Hematopoietic multipotent progenitor cell treated with erythropoietin and hydrocortisone succinate and interleukin-3 and kit ligand, for 4 days (in vitro differentiated cells): ENCODE measurements at regions not wholly inside any gene's neighbourhood (a gene's known extent, or its start where the extent isn't known, plus 50 kb on each side); places are given as distances from the start of the nearest gene placed in this dataset.
"Not testable (repeated sequence)": the region's sequence is repeated elsewhere in the genome, so short reads cannot be mapped to it uniquely, and the experiment has no call there.

Experiments
- DNase-seq: peaks from one replicate; pipeline ENCODE4 v3.0.0-alpha.2; 2015

DNA sequence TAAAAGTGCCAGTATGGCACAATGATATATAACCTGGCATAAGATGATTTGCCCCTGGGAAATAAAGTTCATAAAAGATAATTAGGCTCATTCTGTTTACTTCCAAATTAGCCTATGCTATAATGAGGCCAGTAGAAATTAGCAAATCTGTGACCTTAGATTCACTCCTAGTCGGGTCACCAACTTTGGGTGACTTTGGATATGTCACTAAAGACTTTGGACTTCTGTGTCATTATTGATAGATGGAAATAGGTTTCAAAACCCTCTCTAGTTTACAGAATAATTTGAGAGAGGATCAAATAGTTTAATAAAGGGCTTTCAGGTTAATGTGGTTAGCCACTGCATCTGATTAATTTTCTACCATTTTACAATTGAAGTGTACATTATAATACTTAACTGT lies 1869.3 kb upstream of the FLRT2 start:
- DNase-seq: no peak

GRCh38 chr14:83664389-83664788 lies 1865.6 kb upstream of the FLRT2 start:
- DNase-seq: no peak

DNA sequence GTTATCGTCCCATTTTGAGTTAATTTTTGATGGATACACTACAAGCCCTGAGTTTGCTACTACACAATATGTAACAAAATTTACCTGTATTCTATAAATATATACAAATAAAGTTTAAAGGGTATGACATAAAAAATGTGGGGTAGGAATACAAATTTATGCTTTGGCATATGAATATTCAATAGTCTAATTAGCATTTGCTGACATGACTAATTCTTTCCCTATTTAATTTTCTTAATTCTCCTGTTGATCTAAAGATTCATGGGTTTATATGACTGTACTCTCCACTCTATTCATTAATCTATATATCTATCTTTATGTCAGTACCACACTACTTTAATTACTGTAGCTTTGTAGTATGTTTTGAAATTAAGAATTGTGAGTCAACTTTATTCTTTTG lies 1840.7 kb upstream of the FLRT2 start:
- DNase-seq: no peak

- no peak for DNase-seq
Observed at GRCh38 chr14:83697099-83697498, 1832.8 kb upstream of the FLRT2 start.

DNA sequence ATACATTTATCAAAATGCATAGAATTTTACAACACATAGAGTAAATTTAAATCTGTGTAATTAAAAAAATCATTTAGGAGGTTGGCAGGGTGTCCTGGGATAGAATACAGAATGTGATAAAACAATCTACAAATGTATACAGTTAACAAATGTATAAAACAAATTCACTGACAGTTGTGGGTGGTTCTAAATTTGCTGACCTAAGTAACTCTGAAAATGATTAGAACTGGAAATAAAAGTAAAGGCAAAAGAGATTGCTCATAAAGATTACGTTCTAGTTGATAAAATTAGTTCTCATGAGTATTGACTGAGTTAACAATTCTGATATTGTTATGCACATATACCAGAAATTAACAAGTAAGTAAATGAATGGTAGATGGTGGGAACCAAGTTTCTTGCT lies 1827.3 kb upstream of the FLRT2 start:
- DNase-seq: no peak

DNA sequence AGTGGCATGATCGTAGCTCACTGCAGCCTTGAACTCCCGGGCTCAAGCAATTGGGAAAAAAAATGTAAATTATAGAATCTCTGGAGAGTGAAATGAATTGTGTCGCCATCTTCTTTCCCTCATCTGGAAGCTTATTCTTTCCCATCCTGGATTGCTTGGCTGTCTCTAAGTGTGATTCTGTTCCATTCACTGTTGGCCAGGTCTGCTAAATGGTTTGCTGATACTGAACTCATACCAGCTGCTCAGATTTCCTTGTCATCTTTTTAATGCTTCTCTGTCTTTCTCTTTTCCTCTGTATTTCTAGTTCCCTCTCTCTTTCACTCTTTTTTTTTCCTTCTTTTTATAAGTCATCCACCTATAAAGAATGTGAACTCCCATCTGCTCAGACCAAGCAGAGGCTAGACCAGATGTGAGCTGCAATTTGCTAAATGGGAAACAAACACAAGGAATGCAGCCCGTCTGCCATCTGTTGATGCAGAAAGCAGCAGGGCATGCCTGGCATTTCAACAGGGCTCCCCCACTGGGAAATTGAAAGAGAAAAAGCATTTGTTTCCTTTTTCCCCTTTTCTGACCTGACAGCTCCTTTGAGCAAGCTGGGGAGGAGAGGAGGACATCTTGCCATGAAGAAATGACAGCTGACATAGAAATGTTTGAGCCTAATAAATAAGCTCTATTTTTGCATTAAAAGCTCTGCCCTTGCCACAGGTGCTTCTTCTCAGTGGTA lies 1823.6 kb upstream of the FLRT2 start:
- no peak for DNase-seq

DNA sequence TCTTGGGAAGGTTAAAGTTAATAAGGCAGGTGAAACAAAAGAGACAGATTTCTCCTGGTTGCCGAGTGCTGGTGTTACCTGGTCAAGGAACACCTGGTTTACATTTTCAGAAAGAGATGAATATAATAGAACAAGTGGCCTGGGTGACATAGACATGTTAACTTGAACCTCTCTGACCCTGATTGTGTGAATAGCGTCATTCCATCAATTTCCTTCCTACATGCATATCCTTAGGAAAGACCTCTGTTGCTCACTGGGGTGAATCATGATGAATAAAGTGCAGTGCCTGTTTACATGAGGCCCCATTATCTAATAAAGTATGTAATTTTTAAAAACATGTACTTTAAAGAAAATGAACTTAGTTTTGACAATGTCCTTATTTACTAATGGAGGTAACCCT lies 1822.9 kb upstream of the FLRT2 start:
- DNase-seq: no peak

- DNase-seq: no peak
Observed at GRCh38 chr14:83709116-83709515, 1820.8 kb upstream of the FLRT2 start.

DNA sequence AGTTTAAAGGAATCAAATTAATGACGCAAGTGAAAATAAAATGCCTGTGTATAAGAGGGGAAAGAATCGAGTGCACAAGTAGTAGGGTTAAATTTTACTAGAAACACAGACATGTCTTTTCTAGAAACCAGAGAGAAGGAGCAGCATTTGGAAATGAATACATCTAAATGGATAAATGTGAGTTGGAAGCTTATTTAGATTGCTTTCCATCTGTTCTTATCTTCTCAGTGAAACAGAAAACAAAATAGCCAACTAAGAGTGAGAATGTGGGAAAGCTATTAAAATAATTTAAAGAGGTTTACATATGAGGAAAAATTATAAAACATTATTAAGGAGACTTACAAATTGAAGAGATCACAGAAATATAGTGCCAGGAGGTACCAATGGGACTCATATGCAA lies 1818.9 kb upstream of the FLRT2 start:
- no peak for DNase-seq

DNA sequence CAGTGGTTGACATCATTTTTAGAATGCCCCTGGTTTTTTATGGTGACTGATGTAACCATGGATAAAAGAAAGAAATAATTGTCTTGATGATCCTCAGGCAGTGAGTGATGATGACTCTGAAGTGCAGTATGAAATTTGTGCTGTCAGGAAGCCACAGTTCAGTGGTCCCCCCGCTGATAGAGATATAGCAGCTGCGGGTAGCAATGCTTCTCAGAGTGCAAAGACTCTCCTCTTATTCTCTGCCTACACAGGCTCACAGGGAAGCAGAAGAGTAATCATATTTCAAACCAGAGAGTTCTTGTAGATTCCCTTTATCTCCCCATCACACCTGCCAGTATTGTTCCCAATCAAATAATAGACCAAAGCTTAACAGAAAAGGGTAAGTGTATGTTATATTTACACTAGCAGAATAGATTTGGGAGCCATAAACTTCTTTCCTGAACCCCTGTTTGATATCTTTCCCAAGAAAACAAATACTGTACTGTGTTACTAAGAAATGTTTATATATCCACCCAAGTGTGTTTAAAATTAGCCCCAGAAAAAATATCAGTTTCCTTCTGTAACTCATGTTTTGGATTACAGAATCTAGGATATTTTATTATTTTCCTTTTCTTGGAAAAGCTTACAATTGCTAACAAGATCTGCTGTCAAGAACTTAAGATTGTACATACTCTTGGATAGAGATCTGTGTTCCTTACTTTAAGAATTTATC lies 1817.4 kb upstream of the FLRT2 start:
- DNase-seq: no peak

GRCh38 chr14:83713732-83714131 lies 1816.2 kb upstream of the FLRT2 start:
- DNase-seq: no peak

- no peak for DNase-seq
Observed at GRCh38 chr14:83714151-83714550, 1815.8 kb upstream of the FLRT2 start.

- not testable (repeated sequence) for DNase-seq
Observed at GRCh38 chr14:83719435-83719834, 1810.5 kb upstream of the FLRT2 start.

DNA sequence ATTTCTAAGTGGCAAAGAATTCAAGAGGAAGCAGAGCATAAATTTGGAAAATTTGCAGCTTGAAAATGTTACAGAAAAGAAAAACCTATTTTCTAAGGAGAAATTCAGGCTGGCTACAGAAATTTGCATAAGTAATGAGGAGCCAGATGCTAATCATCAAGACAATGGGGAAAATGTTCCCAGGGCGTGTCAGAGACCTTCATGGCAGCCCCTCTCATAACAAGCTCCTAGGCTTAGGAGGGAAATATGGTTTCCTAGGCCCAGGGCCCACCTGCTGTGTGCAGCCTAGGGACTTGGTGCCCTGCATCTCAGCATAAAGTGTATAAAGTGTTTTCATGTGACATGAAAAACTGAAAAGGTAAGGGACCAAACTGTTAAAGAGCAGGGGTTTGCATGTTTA lies 1796.3 kb upstream of the FLRT2 start:
- DNase-seq: no peak

- DNase-seq: no peak
Observed at GRCh38 chr14:83734431-83734830, 1795.5 kb upstream of the FLRT2 start.

DNA sequence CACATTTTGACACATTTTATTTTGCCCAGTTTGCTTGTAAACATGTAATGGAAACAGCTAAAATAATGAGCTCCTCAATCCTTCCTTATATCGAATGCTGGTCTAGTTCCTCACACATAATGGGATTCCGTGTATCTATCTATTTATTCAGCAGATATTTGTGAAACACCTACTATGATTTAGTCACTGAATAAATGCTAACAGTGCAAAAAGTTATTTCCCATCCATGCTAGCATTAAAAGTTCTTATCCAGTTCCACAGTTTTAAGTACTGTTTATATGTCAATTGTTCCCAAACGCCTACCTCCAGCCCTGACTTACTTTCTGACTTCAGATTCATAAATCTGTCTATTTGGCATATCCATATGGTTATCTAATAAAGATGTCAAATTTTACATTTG lies 1788.7 kb upstream of the FLRT2 start:
- DNase-seq: no peak

GRCh38 chr14:83744224-83744623 lies 1785.7 kb upstream of the FLRT2 start:
- DNase-seq: no peak

- DNase-seq: no peak
Observed at GRCh38 chr14:83744891-83745290, 1785.1 kb upstream of the FLRT2 start.

GRCh38 chr14:83746336-83746735 lies 1783.6 kb upstream of the FLRT2 start:
- DNase-seq: no peak

GRCh38 chr14:83757916-83758315 lies 1772.0 kb upstream of the FLRT2 start:
- no peak for DNase-seq

DNA sequence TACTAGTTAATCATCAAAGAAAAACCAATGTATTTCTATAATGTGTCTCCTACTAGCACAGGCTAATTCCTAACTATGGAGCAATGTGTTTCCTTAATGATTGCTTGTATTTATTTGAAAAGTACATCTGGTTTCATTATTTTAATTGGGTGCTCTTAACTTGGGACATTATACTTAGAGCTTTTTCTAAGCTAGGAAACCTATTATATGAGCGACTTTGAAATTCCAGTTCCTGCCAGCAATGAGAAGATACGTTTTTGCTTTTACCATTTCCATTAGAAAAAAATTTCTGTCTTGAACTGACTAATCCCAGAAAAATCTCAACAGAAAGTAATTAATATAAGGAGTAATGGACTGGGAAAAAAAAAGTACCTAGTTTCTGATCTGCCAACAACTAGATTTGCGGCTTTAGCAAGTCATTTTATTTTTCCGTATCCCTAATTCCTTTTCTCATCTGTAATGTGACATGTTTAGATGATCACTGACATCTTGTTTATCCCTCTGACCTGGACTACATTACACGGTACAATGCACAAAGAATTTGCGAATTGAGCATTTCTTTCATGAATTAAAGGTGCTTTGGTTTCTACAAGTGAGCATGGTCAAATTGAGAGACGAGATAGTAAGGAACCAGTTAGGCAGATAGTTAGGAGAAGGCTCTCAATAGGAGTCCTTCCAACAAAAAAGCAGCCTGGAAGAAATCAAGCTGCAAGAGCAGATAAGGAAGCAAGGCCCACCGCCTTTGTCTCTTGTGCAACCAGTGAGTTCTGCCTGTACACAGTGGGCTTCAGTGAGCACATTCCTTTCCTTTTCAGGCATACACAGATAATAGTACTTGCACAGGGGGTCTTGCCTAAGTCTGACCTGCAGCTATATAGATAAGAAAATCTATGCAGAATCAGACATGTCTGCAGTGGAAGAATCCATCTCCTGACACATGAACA lies 1765.0 kb upstream of the FLRT2 start:
- no peak for DNase-seq

- DNase-seq: no peak
Observed at GRCh38 chr14:83777516-83777915, 1752.4 kb upstream of the FLRT2 start.

GRCh38 chr14:83779266-83779665 lies 1750.7 kb upstream of the FLRT2 start:
- no peak for DNase-seq

- no peak for DNase-seq
Observed at GRCh38 chr14:83780321-83780720, 1749.6 kb upstream of the FLRT2 start.
